ENCODE measurements at regions not wholly inside any gene's neighbourhood (a gene's known extent, or its start where the extent isn't known, plus 50 kb on each side); places are given as distances from the start of the nearest gene placed in this dataset.

GRCh38 chr15:62253294-62253693 is 88.2 kb upstream of the C2CD4B start:
- no peak for TF ChIP-seq CTCF (IDR thresholded peaks at IDR 0.05)
- no peak for TF ChIP-seq PRRX2 (CRISPR knock-in tag; IDR thresholded peaks at IDR 0.05)
- no peak for TF ChIP-seq TCF7 (CRISPR knock-in tag; IDR thresholded peaks at IDR 0.05; ENCODE audit: low read depth)
- TF ChIP-seq ARID4B (CRISPR knock-in tag; IDR thresholded peaks at IDR 0.05; ENCODE audit: borderline replicate concordance), result no peak
- TF ChIP-seq NFYB (CRISPR knock-in tag; conservative IDR thresholded peaks at IDR 0.05; ENCODE audit: low read depth), result no peak
- TF ChIP-seq FOXP1 (CRISPR knock-in tag; IDR thresholded peaks at IDR 0.05; ENCODE audit: borderline replicate concordance), result no peak
- TF ChIP-seq IRF2 (CRISPR knock-in tag; IDR thresholded peaks at IDR 0.05; ENCODE audit: borderline replicate concordance, low read depth), result no peak
- no peak for TF ChIP-seq MAX (CRISPR knock-in tag; IDR thresholded peaks at IDR 0.05)
- no peak for TF ChIP-seq ELF4 (CRISPR knock-in tag; IDR thresholded peaks at IDR 0.05; ENCODE audit: low read depth)
- no peak for TF ChIP-seq KAT7 (CRISPR knock-in tag; IDR thresholded peaks at IDR 0.05; ENCODE audit: borderline replicate concordance)
- TF ChIP-seq NR2C2 (CRISPR knock-in tag; IDR thresholded peaks at IDR 0.05), result no peak
- TF ChIP-seq ZNF317 (CRISPR knock-in tag; IDR thresholded peaks at IDR 0.05; ENCODE audit: borderline replicate concordance, low read depth), result no peak
- TF ChIP-seq E2F1 (CRISPR knock-in tag; IDR thresholded peaks at IDR 0.05), result no peak
- no peak for TF ChIP-seq IRF1 (CRISPR knock-in tag; IDR thresholded peaks at IDR 0.05)
